ACHN (cell line): ENCODE measurements at regions not wholly inside any gene's neighbourhood (a gene's known extent, or its start where the extent isn't known, plus 50 kb on each side); places are given as distances from the start of the nearest gene placed in this dataset.
"Not testable (repeated sequence)": the region's sequence is repeated elsewhere in the genome, so short reads cannot be mapped to it uniquely, and the experiment has no call there.

ENCODE experiments used
- DNase-seq: peaks from one replicate; pipeline ENCODE4 v3.0.0-alpha.2; 2015
- in situ Hi-C: cut with HindIII; loops from 2 replicates; pipeline ENCODE4 v1.10.0; 2017; ENCODE audit warnings: low sequenced_read_pairs, low pct_ligation_motif_present, low pct_unique_long_range_greater_than_20kb

DNA sequence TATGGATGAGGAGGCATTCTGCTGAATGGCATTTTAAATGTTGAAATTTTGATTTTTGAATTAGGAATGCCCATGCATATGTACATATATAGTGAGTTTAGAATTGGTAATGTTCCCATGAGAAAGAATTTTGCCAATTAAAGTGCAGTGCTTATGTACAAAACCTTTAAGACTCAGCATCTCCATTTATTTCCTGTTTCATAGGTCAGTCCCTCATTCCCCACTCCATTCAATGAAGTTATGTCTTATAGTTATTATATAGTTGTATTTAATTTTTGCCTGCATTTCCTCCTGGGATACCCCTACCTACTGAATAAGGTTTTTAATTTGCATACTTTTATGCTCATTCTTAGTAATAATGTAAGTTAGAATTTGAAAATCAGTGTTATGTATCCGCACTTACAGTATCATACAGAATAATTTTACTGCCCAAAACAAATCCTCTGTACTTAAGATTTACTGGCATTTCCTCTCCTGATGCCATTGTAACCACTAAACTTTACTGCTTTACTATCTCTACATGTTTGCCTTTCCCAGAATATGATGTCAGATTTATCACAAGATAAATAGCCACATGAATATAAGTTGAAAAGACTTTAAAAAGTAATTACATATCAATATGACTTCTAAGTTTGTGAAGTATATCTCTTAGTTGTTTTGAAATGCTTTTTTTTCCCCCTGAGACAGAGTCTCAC, 389.1 kb upstream of the NDN start:
- in situ Hi-C loops: no loop called here
- DNase-seq: no peak

DNA sequence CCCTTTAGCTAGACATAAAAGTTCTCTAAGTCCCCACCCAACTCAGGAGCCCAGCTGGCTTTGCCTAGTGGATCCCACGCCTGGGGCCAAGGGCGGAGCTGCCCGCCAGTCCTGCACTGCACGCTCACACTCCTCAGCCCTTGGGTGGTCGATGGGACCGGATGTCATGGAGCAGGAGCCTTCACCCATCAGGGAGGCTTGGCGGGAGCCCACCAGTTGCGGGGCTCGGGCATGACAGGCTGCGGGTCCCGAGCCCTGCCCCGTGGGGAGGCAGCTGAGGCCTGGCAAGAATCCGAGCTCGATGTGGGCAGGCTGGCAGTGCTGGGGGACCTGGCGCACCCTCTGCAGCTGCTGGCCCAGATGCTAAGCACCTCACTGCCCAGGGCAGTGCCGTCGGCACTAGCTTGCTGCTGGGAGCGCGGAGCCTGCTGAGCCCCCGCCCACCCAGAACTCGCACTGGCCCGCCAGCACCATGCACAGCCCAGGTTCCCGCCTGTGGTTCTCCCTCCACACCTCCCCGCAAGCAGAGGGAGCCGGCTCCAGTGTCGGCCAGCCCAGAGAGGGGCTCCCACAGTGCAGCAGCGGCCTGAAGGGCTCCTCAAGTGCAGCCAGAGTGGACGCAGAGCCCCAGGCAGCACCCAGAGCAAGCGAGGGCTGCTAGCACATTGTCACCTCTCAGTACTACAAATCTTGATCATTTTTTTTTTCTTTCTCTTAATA, 391.4 kb upstream of the NDN start:
- in situ Hi-C loops: no loop called here
- DNase-seq: no peak

DNA sequence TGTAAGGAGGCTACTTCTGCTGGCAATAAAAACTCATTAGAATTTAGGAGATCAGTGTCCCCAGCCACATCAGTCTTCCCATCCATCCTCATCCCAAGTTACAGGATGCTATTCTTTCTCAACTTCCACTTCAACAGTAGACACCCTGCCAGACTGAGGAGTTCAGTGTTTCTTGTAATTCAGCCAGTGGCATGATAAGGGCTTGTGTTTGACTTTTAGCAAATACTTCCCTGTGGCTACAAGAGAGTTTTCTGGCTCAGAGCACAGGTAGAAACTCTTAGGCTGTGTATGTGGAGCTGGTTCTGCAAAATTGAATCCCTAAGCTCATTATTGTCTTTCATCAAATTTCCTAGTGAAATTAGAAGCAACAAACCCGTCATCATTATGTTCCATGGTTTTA, 401.8 kb upstream of the NDN start:
- in situ Hi-C loops, DNase-seq: not testable (repeated sequence)

DNA sequence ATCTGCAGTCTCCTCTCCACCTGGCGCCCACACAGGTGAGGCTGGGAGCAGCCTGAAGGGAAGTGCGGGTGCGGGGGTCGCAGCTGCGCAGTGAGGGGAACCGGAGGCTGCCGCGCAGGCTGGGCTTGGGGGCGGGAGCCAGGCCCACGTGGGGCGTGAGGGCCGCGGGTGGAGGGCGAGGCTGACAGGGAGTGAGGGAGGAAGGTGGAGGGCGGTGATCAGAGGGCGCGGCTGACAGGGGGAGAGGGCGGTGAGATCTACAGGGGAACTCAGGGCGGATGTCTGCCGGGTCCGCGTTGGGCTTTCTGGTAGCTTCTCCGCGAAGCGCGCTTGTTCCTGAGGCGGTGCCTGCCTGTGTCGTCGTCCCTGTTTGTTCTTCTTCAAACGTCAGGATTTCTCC, 414.4 kb upstream of the NDN start:
- in situ Hi-C loops, DNase-seq: not testable (repeated sequence)

DNA sequence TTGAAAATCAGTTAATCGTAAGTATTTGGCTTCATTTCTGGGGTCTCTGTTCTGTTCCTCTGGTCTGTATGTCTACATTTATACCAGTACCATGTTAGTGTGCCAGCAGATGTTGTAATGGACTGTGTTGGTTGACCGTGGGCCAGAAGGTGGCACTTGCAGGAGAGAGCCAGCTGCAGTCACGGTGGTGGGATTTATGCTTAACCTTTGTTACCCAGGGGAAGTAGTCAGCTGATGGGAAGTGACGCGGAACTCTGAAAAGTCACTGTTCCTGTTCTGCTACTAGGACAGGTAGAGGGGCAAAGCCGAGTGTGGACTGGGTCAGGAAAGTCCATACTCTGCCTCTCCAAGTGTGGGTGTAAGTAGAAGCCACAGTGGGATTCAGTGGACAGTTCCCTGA, 420.4 kb upstream of the NDN start:
- DNase-seq, in situ Hi-C loops: not testable (repeated sequence)

DNA sequence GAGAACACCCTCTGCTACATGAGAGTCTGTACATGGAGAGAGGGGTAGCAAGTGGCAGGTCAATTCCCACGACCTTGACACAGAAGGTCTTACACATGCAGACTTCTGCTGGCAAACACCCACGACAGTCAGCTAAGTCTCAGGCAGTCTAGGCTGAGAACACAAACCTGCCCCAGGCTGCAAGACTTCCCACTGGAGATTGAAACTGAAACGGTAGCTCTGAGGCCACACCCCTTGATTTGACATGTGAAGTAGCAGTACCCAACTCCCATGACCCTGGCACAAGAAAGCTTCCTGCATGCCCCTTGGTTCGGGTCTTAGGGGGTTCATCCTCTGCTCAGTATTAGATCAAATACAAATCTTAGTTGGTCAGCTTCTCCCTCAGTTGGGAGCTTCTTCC, 420.8 kb upstream of the NDN start:
- DNase-seq, in situ Hi-C loops: not testable (repeated sequence)

DNA sequence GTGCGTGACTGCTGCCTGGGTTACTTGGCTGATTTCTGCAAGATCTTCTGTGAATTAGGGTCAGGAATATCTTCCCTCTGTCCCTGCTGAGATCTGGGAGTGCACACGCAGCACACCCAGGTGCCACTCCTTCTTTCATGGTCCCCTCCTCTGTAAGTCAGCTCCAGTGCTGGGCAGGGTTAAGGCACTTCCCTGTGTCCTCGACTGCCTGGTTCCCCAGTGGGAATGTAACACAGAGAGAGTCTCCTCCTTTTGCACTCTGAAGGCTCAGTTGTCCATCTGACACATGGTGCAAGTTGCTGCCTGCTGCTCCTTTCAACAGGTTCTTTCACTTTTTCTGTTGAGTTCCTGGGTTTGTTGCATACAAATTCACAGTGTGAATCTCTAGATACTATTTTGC, 421.2 kb upstream of the NDN start:
- DNase-seq, in situ Hi-C loops: not testable (repeated sequence)

DNA sequence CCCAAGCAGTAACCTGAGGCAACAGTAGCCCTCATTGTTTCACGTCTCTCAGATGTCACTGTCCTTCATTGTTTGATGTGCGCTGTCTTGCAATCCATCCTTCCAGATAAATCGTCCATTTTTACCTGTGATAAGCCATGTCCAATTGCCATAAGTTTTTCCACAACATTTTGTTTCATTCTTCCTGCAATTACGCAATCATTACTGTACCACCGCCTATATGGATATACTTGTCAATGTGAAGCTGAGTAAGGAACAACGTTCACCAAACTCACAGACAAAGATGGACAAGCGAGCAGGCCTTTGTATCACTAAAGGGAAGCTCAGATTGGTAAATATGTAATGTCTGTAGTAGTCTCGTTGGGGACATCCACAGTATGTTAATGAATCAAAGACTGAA, 452.5 kb upstream of the NDN start:
- in situ Hi-C loops, DNase-seq: not testable (repeated sequence)

DNA sequence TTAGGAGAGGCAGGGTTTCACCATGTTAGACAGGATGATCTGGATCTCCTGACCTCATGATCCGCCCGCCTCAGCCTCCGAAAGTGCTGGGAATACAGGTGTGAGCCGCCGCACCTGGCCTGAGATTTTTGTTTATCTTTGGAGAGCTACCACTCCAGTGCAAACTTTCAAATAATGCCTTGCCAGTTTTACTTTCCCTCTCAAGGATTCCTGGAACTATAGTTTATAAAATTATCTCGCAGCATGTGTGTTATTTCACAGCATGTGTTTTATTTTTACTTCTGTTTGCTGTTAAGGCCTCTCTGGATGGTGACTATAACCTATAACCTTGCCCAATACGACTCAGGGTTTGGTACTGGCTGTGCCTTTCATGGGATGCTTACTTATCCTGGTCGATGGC, 458.0 kb upstream of the NDN start:
- DNase-seq, in situ Hi-C loops: not testable (repeated sequence)

DNA sequence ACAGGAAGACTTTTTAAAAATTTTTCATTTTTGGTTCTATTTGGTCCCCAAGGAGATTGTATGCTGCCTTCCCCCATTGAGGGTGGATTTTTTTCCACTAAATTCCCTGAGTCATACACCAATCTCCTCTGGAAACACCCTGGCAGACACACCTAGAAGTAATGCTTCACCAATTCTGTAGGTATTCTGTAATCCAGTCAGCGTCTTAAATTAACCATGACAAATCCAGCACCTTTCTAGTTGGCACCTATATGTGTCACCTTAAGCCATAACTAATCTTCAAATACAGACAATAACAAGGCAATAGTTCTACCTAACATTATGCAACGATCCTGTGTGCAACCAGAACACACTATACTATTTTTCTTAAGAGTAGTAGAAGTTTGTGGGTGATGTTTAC, 459.1 kb upstream of the NDN start:
- in situ Hi-C loops: no loop called here
- no peak for DNase-seq

DNA sequence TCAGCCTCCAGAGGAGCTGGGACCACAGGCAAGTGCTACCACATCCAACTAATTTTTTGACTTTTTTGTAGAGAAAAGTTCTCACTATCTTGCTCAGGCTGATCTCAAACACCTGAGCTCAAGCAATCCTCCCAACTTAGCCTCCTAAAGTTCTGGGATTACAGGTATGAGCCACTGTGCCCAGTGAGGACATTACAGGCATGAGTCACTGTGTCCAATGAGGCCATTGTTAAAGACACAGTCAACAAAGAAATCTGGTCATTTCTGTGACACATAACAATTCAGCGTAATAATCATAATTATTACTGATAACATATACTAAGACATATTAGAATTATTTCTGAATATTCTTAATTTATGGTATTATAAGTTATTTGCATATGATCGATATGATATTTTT, 463.4 kb upstream of the NDN start:
- in situ Hi-C loops: no loop called here
- DNase-seq: no peak

DNA sequence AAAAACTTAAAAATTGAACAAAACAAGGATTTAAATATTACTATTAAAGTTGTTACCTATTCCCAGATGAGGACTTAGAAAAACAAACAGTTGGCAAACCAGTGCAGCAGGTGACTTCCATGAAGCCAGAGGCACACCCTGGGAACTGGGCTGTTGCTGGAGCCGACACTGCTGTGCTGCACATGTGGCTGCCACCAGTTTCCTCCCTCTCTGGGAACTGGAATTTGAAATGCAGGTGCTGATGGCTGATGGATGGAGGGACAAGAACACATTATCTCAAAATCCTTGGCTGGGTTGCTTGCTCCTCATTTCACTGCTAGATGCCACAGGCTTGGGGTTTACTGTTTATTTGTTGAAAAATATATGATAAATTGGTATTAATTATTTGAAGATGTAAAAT, 471.2 kb upstream of the NDN start:
- in situ Hi-C loops, DNase-seq: not testable (repeated sequence)

DNA sequence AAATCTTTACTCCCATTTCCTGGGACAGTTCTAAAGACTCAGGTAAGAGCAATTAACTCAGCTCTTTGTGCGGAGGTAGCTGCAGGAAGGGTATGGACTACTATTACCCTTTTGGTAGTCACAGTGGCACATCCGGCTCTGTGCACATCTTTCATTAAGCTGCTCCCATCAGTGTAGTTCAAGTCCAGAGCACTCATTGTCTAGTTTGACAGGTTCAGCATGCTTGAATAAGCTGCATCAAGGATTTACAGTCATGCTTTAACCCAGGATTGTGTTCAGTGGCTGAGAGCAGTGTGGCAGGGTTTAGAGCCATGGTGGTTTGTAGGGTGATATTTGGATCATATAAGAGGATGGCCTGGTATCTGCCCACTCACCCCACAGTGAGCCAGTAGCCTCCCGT, 478.4 kb upstream of the NDN start:
- DNase-seq, in situ Hi-C loops: not testable (repeated sequence)

DNA sequence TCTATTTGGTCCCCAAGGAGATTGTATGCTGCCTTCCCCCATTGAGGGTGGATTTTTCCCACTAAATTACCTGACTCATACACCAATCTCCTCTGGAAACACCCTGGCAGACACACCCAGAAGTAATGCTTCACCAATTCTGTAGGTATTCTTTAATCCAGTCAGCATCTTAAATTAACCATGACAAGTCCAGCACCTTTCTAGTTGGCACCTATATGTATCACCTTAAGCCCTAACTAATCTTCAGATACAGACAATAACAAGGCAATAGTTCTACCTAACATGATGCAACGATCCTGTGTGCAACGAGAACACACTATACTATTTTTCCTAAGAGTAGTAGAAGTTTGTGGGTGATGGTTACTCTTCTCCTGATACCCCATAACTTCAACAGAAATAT, 473.3 kb upstream of the NPAP1 start:
- in situ Hi-C loops, DNase-seq: not testable (repeated sequence)

DNA sequence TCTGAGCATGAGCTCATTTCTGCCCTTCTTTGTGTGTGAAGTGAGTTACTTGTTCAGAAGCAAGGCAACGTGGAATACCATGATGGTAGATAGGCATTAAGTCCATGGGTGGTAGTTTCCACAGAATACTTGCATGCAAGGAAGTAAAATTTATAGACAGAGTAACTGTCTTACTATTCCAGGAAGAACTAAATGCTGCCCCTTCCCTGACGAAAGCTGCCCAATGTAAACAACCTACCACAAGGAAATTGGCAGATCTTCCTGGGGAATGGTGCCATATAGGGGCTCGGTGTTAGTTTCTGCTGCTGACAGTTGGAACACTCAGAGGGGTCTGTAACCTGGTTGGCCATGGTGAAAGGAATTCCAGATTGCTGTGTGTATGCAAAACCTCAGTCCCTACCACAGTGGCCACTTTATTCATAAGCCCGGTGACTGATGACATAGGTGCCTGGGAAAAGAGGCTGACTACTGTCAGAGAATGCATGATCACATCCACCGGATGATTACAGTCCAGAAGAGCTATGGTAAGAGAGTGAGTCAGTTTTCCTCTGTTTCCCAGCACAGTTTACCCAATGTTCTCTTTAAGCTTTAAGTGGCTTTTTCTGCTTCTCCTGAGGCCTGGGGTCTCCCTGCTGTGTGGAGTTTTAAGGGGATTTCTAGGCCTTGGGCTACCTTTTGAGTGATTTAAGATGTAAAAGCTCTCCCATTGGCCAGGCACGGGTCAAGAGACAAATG, 463.7 kb upstream of the NPAP1 start:
- in situ Hi-C loops, DNase-seq: not testable (repeated sequence)

DNA sequence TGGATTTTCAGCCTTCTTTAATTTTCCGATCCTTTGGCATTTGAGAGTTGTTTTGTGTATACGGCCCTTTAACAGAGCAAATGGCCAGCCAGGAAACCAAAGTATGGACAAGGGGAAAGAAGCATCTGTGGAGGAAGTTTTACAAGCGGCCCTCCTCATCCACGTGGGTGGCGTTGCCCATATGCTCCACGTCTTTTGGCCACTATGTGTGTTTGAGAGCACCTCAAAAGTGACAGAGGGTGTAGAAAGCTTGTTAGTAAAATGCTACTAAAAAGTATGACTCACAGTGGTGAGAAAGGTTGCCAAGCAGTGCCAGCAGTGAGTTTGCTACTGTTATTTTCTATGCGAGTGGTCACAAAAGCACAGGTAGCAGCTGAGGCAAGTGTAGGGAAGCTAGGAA, 451.8 kb upstream of the NPAP1 start:
- DNase-seq: no peak
- in situ Hi-C loops: no loop called here

DNA sequence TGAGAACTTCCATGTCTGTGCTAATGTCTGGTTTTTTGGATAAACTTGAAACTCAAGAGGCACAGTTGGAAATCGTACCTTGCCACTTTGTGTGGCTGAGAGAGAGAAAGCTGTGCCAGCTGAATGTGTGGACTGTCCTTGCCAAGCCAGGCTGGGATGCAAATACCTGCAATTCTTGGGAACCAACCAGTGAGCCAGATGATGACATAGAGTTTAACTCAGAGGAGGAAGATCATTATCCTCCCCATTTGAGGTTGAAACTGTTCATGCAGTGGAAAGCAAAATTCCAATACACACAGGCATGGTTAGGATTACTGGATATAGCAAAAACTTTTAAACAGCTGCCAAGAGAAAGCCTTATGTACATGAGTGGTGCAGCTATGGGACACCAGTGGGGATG, 451.4 kb upstream of the NPAP1 start:
- in situ Hi-C loops: no loop called here
- DNase-seq: no peak

DNA sequence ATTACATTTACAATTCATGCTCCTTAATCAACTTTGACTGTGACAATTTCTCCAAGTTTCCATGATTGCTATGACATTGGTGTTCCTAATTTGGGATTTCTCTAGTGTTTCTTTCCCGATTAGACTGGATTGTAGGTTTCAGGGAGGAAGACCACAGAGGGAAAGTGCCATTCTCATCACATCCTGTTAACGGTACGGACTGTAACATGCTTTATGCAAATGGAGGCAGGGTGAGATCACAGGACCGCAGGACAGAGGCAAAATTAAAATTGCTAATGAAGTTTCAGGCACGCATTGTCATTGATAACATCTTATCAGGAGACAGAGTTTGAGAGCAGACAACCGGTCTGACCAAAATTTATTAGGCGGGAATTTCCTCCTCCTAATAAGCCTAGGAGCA, 446.7 kb upstream of the NPAP1 start:
- in situ Hi-C loops: not testable (repeated sequence)

DNA sequence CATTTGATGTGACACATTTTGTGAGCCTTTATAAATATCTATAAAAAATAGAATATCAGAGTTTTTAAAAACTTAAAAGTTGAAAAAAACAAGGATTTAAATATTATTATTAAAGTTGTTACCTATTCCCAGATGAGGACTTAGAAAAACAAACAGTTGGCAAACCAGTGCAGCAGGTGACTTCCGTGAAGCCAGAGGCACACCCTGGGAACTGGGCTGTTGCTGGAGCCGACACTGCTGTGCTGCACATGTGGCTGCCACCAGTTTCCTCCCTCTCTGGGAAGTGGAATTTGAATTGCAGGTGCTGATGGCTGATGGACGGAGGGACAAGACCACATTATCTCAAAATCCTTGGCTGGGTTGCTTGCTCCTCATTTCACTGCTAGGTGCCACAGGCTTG, 442.4 kb upstream of the NPAP1 start:
- in situ Hi-C loops, DNase-seq: not testable (repeated sequence)

More for the DNA sequence above, 446.7 kb upstream of the NPAP1 start:
- not testable (repeated sequence) for DNase-seq
